HG03439 (cell line): ENCODE measurements at regions not wholly inside any gene's neighbourhood (a gene's known extent, or its start where the extent isn't known, plus 50 kb on each side); places are given as distances from the start of the nearest gene placed in this dataset.

Experiments
- ATAC-seq: cut with Tn5 transposase; IDR thresholded peaks from one replicate; pipeline ENCODE4 v1.9.1; 2021; ENCODE audit warnings: mild to moderate bottlenecking, moderate library complexity; ENCODE audit not compliant: unreplicated experiment

- no peak for ATAC-seq
Observed at GRCh38 chr6:163837691-163838431, 423.3 kb downstream of the QKI start.

GRCh38 chr6:163836876-163837690, 422.6 kb downstream of the QKI start:
- ATAC-seq: no peak

DNA sequence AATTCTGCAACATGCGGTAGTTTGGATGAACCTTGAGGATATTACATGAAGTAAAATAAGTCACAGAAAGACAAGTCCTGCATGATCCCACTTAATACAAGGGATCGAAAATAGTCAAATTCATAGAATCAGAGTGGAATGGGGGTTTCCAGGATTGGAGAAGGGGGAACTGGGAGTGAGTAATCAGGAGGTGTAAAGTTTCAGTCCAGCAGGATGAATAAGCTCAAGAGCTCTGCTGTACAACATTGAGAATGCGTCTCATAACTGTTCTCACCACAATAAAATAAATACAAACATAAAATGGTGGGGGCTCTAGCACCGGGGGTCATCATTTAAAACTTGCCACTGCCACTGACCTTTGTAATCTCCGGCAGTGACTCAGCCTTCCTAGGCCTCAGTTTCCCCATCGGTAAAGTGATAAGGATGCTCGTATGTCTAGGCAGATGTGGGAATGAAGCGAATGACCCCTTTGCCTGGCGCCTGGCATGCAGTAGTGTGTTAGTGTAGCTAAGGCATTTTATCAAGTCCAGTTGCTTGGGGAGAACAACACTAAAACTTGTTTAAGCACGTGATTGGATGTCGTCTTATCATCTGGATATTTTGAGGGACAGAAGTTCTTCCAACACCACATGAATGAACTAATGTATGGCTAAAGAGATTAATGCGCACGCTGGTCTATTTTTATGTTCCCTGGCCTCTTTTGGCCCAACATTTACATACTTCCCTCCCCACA, 421.1 kb downstream of the QKI start:
- ATAC-seq: no peak

- no peak for ATAC-seq
Observed at GRCh38 chr6:163834226-163834970, 419.9 kb downstream of the QKI start.

DNA sequence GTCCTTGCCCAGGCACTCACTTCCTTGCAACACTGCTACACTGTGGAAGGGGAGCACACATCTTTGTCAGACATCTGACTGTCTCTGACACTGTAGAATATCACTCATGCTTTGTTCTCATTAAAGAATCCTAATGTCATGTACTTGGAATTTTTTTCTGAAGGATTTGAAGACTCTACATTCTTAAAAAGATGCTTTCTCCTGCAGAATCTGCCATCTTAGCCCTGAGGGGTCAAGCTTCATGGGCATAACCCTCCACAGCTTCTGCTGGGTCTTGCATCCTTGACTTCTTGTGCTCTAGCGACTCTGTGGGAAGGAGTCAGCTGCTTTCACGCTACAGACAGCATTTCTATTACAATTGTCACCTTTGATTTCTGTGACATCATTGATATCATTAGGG, 417.2 kb downstream of the QKI start:
- no peak for ATAC-seq

DNA sequence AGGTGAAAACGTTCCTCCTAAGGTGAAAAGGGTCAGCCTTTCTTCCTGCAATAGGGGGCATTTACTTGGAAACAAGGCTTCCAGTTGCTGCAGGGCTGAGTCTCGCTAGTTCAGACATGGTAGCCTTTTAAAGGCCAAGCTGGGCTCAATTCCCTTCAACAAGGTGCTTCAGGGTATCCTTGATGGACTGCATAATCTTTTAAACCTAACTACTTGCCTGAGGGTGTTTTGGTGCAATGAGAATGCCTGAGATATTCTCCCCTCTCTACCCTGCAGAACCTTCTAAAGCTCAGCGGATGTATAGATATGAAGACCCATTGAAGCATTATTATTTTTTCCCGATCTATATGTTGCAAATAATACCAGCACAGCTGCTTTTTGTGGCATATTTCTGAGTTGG, 416.1 kb downstream of the QKI start:
- ATAC-seq: no peak

DNA sequence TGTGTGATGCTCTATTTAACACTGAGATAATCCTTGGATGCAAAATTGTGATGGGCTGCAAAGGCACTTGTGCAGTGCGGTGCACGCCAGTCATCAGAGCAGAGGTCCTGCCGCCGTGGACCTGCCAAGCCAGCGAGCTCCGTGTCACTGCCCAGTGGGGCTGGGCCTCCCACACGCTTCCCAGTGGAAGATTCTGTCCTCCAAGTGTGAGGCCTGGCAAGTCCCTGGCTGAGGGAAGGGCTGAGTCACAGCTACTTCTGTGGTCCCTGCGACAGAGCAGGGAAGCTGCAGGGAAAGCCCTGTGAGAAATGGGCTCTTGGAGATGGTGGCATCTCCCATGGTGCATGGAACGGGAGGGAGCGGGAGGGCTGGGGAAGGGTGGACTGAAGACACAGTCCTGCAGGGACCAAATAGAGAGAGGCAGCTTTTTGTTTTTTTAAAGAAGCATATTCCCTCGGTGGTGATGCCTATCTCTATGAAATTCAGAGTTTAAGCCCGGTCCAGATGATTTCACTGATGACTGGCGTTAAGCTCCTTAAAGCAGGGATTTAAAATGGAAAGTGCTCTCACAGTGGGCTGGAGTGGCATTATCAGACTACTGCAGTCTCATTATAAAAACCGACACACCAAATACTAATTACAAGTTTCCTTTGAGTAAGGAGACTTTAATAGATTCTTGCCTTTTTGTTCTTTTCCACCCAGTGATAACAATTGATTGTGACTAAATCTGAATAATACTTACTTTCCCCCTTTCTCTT, 413.7 kb downstream of the QKI start:
- no peak for ATAC-seq

- ATAC-seq: no peak
Observed at GRCh38 chr6:163827143-163827542, 412.6 kb downstream of the QKI start.

DNA sequence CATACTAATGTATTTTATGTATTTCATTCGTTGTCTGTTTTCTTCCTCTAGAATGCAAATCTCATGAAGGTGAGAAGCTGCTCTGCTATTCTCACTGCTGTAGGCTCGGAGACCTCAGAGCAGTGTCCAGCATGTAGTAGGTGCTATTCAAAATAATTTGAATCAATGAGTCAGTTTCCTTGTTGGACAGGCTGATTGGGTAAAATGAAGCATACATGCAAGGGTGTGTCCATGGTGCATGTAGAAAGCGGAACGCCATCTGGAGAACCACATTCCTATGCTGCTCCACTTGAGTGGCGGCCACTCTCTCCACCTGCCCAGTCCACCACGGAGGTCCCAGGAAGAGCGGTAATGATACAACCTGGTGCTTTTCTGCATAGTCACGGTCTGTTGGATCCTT, 412.1 kb downstream of the QKI start:
- no peak for ATAC-seq

DNA sequence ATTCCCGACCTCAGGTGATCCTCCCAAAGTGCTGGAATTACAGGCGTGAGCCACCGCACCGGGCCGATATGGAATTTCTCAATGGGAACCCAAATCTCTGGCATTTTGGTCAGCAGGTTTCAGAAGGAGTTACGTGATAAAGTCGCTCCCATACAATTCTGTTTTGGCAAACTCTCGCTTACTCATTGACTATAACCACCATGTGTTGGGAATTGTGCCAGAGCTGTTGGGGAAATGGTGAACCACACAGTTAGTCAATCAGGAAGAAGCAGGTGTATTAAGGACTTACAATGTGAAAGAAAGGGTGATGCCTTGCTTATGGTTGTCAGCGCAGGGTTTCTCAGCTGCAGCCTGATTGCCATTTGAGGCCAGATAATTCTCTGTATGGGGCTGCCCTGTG, 410.5 kb downstream of the QKI start:
- no peak for ATAC-seq

GRCh38 chr6:163823577-163823976, 409.1 kb downstream of the QKI start:
- ATAC-seq: no peak

- no peak for ATAC-seq
Observed at GRCh38 chr6:163820745-163821458, 406.4 kb downstream of the QKI start.

DNA sequence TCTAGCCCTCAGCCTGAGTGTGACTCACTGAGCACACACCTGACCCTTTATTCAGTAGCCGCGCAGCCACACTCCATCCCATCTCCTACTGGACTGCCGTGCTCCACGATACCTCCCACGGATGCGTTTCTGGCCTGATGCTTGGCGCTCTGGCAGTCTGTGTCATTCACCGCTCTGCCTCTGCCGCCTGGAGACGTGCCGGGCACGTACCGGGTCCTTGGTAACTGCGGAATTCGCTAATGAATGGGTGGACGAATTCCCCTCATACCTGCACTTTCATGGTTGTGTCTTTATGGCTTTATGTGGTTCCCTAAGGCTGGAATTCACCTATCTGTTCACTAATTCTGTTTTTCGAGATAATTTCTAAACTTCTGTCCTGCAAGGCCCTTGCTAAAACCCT, 405.7 kb downstream of the QKI start:
- no peak for ATAC-seq

DNA sequence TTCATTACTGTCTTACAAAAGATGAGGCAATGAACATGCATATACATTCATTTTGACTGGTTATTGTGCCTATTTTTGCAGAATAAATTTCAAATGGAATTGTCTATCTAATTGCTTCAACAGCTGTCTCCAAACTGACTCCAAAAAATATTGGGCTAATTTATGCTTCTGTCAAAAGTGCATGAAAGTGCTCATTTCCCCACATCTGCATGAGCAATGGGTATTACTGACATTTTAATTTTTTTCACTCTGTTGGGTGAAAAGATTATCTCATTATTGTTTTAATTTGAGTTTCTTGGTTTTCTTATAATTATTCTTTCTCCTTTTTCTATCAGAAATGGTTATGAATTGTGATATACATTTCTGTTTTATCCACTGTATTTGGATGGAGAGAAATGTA, 404.2 kb downstream of the QKI start:
- ATAC-seq: no peak

DNA sequence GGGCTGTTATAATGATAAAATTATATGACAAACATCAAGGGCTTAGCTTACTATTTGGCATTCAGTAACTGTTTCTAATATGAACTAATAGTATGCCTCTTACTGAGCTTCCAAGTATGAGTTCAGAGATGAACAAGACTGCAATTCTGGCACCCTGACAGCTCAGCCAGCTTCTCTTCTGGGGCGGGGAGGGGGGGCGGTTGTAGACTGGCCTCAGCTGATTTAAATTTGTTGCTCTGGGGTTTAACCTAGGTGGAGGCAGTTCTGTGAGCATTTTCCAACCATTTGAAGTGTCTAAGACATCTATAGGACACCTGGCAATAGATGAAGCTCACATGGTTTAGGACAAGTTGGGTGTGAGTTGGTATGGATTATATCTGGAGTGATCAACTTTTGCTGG, 401.9 kb downstream of the QKI start:
- no peak for ATAC-seq

GRCh38 chr6:163815796-163816195, 401.3 kb downstream of the QKI start:
- ATAC-seq: no peak

GRCh38 chr6:163814494-163815364, 400.2 kb downstream of the QKI start:
- no peak for ATAC-seq

DNA sequence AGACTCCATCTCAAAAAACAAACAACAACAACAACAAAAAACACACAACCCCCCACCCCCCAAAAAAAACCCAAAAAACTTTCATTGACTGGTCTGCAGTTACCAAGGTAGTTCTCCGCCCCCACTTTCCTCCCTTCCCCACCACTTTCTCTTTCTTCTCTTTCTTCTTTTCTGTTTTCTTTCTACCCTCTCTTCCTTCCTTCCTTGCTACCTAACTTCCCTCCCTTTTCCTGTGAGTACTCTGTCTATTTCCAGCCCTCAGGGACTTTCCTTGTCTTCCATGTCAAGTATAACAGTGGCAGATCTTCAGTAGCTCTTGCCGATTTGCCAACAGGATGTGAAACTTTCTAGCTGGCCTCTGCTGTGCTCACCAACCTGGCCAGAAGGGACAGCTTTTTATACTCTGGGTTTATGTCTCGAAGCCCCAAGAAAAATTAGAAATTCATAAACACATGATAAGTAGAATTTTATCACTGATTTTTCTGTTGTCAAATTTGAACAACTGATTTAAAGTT, 399.5 kb downstream of the QKI start:
- ATAC-seq: no peak
